AG04450 (cell line): ENCODE measurements at regions not wholly inside any gene's neighbourhood (a gene's known extent, or its start where the extent isn't known, plus 50 kb on each side); places are given as distances from the start of the nearest gene placed in this dataset.
"Not testable (repeated sequence)": the region's sequence is repeated elsewhere in the genome, so short reads cannot be mapped to it uniquely, and the experiment has no call there.

Source experiments
- CTCF ChIA-PET: fragments of 300-600, 350-600 bp; formaldehyde crosslinking; extraction: SDS; loops from one replicate; lab custom pipeline; 2022; ENCODE audit warnings: antibody characterized with exemption, inconsistent platforms; lab: Charles Lee
- POLR2A ChIA-PET: fragments of 350-600 bp; formaldehyde crosslinking; extraction: SDS; loops from one replicate; lab custom pipeline; 2021; ENCODE audit warnings: antibody characterized with exemption, inconsistent platforms; lab: Yijun Ruan, JAX
- DNase-seq: peaks from one replicate; pipeline ENCODE4 v3.0.0-alpha.2; 2011; ENCODE audit warnings: low read depth, low spot score
- H3K27ac ChIP-seq: one replicate; pipeline ENCODE4 v1.5.1; 2012; ENCODE audit warnings: low read depth, low read length, control low read depth
- H3K27me3 ChIP-seq: one replicate; pipeline ENCODE4 v1.6.0; 2012; ENCODE audit warnings: low read length; ENCODE audit not compliant: control insufficient read depth, insufficient read depth
- H3K4me3 ChIP-seq: 2 replicates; pipeline ENCODE4 v1.5.1; 2011; ENCODE audit warnings: mild to moderate bottlenecking, low read depth, low read length, control low read depth
- H3K9me3 ChIP-seq: 2 replicates; pipeline ENCODE4 v1.5.1; 2012; ENCODE audit warnings: low read length; ENCODE audit not compliant: control insufficient read depth, insufficient read depth
- TF ChIP-seq, protein P1 (sequence below): IDR thresholded peaks from 2 replicates; pipeline ENCODE4 v1.5.1; 2011; ENCODE audit warnings: low read depth, low read length, control low read depth, inconsistent platforms

DNA sequence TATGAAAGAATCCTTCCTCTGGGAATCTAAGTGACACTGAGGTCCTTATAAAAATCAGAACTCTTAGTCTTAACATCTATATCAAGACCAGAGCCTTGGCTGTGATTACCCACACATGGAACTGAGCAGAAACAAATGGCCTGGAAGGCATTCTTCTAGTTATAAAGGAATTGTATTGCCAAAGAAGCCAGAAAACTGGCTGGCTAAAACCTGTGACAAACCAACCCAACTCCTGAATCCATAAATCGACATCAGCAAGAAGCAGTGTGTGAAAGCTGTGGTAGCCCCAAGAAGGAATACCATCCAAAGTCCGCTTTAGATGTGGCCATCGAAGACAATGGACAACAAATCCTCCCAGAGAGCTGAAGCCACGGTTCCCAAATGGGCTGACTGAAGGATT lies 97.9 kb upstream of the CCDC91 start:
- no peaks in the 10 kb centered on the region for H3K27me3 ChIP-seq
- TF ChIP-seq, protein P1, sequence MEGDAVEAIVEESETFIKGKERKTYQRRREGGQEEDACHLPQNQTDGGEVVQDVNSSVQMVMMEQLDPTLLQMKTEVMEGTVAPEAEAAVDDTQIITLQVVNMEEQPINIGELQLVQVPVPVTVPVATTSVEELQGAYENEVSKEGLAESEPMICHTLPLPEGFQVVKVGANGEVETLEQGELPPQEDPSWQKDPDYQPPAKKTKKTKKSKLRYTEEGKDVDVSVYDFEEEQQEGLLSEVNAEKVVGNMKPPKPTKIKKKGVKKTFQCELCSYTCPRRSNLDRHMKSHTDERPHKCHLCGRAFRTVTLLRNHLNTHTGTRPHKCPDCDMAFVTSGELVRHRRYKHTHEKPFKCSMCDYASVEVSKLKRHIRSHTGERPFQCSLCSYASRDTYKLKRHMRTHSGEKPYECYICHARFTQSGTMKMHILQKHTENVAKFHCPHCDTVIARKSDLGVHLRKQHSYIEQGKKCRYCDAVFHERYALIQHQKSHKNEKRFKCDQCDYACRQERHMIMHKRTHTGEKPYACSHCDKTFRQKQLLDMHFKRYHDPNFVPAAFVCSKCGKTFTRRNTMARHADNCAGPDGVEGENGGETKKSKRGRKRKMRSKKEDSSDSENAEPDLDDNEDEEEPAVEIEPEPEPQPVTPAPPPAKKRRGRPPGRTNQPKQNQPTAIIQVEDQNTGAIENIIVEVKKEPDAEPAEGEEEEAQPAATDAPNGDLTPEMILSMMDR: no peak
- no peak overlapping the region for H3K4me3 ChIP-seq
- DNase-seq: no peak
- POLR2A ChIA-PET: no interaction called here
- H3K9me3 ChIP-seq: no peaks in the 10 kb centered on the region
- CTCF ChIA-PET: no interaction called here
- no peak overlapping the region for H3K27ac ChIP-seq

DNA sequence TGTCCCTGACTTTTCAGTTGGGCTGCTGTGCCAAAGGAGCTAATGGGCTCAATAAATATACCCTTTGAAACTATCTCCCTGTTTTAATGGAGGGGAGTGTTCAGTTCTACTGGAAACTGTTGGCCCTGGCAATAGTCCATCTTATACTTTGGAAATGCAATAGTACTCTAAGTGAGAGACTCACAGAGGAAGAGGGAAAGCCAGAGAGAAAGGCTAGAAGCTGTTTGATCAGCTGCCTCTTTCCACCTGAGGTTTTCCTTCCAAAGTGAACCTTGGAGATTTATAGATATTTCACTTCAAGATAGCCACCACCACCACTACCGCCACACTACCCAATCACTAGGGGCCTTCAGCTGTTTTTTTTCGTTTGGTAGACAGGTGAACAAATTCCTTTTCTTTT lies 93.6 kb upstream of the CCDC91 start:
- ChIA-PET POLR2A (no interaction called here), CTCF (no interaction called here)
- Histone ChIP-seq H3K27ac (no peak overlapping the region), H3K9me3 (no peaks in the 10 kb centered on the region), H3K27me3 (no peaks in the 10 kb centered on the region), H3K4me3 (no peak overlapping the region)
- no peak for DNase-seq
- TF ChIP-seq, protein P1: no peak

DNA sequence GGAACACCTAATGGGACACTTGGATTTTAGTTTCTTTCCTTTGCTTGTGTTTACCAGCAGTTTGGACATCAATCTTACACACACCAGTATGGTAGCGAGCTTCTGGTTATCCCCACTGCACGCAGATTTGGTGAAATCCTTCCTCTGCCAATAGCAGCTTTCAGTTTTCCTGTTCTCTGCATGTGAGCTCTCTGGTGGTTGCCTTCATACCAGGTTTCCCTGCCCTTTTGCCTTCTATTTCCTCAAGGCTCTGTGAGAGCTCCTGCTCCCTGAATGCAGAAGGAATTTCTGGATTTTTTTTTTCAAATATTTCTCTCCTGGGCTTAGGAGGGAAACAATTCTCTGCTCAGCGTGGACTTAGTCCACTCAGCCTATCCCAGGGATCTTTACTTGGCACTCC lies 93.0 kb upstream of the CCDC91 start:
- H3K27me3 ChIP-seq: no peaks in the 10 kb centered on the region
- H3K9me3 ChIP-seq: no peaks in the 10 kb centered on the region
- no peak for DNase-seq
- POLR2A ChIA-PET: no interaction called here
- TF ChIP-seq, protein P1: no peak
- H3K4me3 ChIP-seq: no peak overlapping the region
- H3K27ac ChIP-seq: no peak overlapping the region
- CTCF ChIA-PET: no interaction called here

DNA sequence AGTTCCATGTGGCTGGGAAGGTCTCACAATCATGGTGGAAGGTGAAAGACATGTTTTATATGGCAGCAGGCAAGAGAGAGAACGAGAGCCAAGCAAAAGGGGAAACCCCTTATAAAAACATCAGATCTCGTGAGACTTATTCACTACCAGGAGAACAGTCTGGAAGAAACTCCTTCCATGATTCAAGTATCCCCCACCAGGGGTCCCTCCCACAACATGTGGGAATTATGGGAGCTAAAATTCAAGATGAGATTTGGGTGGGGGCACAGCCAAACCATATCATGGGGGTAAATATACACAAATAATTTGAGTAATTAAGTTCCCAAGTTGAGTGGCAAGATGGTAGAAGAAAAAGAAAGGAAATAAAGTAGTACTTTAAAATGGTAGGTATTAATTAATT lies 91.0 kb upstream of the CCDC91 start:
- H3K27ac ChIP-seq, H3K9me3 ChIP-seq, POLR2A ChIA-PET, H3K4me3 ChIP-seq, DNase-seq, H3K27me3 ChIP-seq: not testable (repeated sequence)
- TF ChIP-seq, protein P1: 0 out of 2 replicates have a peak, but pooled peaks have one; percentile 6
- CTCF ChIA-PET: interaction anchor here (1.0 kb wide), 1 partner anchor 15 kb away, joined by 3 read pairs; no protein-coding TSS in a partner anchor

DNA sequence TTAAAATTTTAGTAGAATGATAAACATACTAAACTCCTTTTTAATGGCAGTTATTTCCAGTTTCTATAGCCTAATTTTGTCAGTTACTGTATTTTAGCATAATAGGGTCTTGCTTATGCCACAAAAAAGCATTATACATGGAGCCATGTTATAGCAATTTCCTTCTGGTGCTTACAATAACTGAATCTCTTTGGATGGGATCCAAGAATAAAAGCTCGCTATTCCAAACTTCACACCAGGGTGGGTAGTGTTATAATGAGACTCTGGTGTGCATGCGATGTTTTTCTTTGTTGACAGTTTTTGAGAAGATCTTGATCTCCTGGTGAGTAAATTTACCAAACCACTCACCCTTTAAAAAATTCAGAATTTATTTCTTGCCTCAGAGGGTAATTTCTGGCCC lies 90.4 kb upstream of the CCDC91 start:
- TF ChIP-seq, protein P1: no peak

More for the DNA sequence above, 90.4 kb upstream of the CCDC91 start:
- ChIA-PET POLR2A (no interaction called here), CTCF (interaction anchor here (1.0 kb wide), 1 partner anchor 16 kb away, joined by 3 read pairs; no protein-coding TSS in a partner anchor)
- H3K27ac ChIP-seq: no peak overlapping the region
- no peak for DNase-seq
- no peak overlapping the region for H3K4me3 ChIP-seq
- no peaks in the 10 kb centered on the region for H3K27me3 ChIP-seq
- H3K9me3 ChIP-seq: no peaks in the 10 kb centered on the region
